ENCODE measurements at regions not wholly inside any gene's neighbourhood (a gene's known extent, or its start where the extent isn't known, plus 50 kb on each side); places are given as distances from the start of the nearest gene placed in this dataset.

DNA sequence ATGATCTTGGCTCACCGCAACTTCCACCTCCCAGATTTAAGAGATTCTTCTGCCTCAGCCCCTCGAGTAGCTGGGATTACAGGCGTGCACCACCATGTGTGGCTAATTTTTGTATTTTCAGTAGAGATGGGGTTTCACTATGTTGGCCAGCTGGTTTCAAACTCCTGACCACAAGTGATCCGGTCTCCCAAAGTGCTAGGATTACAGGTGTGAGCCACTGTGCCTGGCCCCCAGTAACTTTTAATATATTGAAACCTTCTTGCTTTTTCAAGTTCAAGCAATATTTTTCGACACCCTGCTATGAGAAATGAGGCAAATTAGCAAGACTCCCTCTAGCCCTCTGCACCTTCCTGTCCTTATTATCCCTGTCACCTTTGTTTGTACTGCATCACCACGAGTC lies 144.0 kb downstream of the EVX1 start:
- no peak for TF ChIP-seq POLR2A (IDR thresholded peaks at IDR 0.05)
- no peak for TF ChIP-seq CTCF (IDR thresholded peaks at IDR 0.05)
- TF ChIP-seq EP300 (IDR thresholded peaks at IDR 0.05) = no peak

All from upper lobe of left lung (tissue), 4 donors.